BJ (cell line): ENCODE measurements at regions not wholly inside any gene's neighbourhood (a gene's known extent, or its start where the extent isn't known, plus 50 kb on each side); places are given as distances from the start of the nearest gene placed in this dataset.

ENCODE experiments used
- CTCF ChIA-PET: fragments of 350-600 bp; formaldehyde crosslinking; extraction: SDS; loops from one replicate; lab custom pipeline; 2021; ENCODE audit warnings: antibody characterized with exemption, inconsistent platforms; lab: Yijun Ruan, JAX
- POLR2A ChIA-PET: fragments of 300-600 bp; sonication (Branson Sonifier 250); formaldehyde crosslinking; extraction: SDS; loops from one replicate; lab custom pipeline; 2021; ENCODE audit warnings: antibody characterized with exemption; lab: Charles Lee
- DNase-seq: peaks from one replicate; pipeline ENCODE4 v3.0.0-alpha.2; 2011; ENCODE audit warnings: low read depth
- H3K27me3 ChIP-seq: 2 replicates; pipeline ENCODE4 v1.6.0; 2011; ENCODE audit warnings: low read length; ENCODE audit not compliant: control insufficient read depth, insufficient read depth
- H3K36me3 ChIP-seq: 2 replicates; pipeline ENCODE4 v1.5.1; 2011; ENCODE audit warnings: low read length; ENCODE audit not compliant: control insufficient read depth, insufficient read depth
- H3K4me3 ChIP-seq: 2 replicates; pipeline ENCODE4 v1.5.1; 2011; ENCODE audit warnings: low read depth, mild to moderate bottlenecking, control low read depth, low read length
- CTCF ChIP-seq: IDR thresholded peaks from 2 replicates; pipeline ENCODE4 v1.5.1; 2011; ENCODE audit warnings: low read depth, mild to moderate bottlenecking, control low read depth, inconsistent platforms, low read length, moderate library complexity; ENCODE audit not compliant: insufficient read depth

GRCh38 chr1:242651817-242652216 is 127.3 kb upstream of the PLD5 start:
- DNase-seq = no peak
- ChIA-PET POLR2A (no interaction called here), CTCF (no interaction called here)
- TF ChIP-seq CTCF = no peak
- H3K4me3 ChIP-seq = no peak overlapping the region
- no peaks in the 10 kb centered on the region for H3K27me3 ChIP-seq
- H3K36me3 ChIP-seq = no peaks in the 10 kb centered on the region

- no peaks in the 10 kb centered on the region for H3K27me3 ChIP-seq
- H3K36me3 ChIP-seq = no peaks in the 10 kb centered on the region
- no peak overlapping the region for H3K4me3 ChIP-seq
- ChIA-PET CTCF (no interaction called here), POLR2A (no interaction called here)
- DNase-seq = no peak
- TF ChIP-seq CTCF = no peak
Measured at GRCh38 chr1:242641461-242641860, 117.0 kb upstream of the PLD5 start.

- Histone ChIP-seq H3K4me3 (no peak overlapping the region), H3K36me3 (no peaks in the 10 kb centered on the region), H3K27me3 (no peaks in the 10 kb centered on the region)
- POLR2A ChIA-PET = no interaction called here
- CTCF ChIA-PET = no interaction called here
- no peak for TF ChIP-seq CTCF
- no peak for DNase-seq
Measured at GRCh38 chr1:242639104-242639503, 114.6 kb upstream of the PLD5 start.

- ChIA-PET POLR2A (no interaction called here), CTCF (no interaction called here)
- H3K4me3 ChIP-seq = no peak overlapping the region
- no peak for DNase-seq
- H3K36me3 ChIP-seq = no peaks in the 10 kb centered on the region
- no peaks in the 10 kb centered on the region for H3K27me3 ChIP-seq
- TF ChIP-seq CTCF = no peak
Measured at GRCh38 chr1:242634732-242635131, 110.2 kb upstream of the PLD5 start.

- CTCF ChIA-PET = no interaction called here
- no peaks in the 10 kb centered on the region for H3K27me3 ChIP-seq
- POLR2A ChIA-PET = no interaction called here
- no peak for TF ChIP-seq CTCF
- no peak overlapping the region for H3K4me3 ChIP-seq
- no peak for DNase-seq
- no peaks in the 10 kb centered on the region for H3K36me3 ChIP-seq
Measured at GRCh38 chr1:242629396-242629795, 104.9 kb upstream of the PLD5 start.
